NT2/D1 (cell line): ENCODE measurements at regions not wholly inside any gene's neighbourhood (a gene's known extent, or its start where the extent isn't known, plus 50 kb on each side); places are given as distances from the start of the nearest gene placed in this dataset.

Experiments used
- SUZ12 ChIP-seq: IDR thresholded peaks from 2 replicates; pipeline ENCODE4 v1.6.1; 2011; ENCODE audit not compliant: insufficient read length, insufficient read depth; ENCODE audit errors: extremely low read depth
- YY1 ChIP-seq: IDR thresholded peaks from 2 replicates; pipeline ENCODE4 v1.6.1; 2011; ENCODE audit not compliant: insufficient read length, insufficient read depth
- ZNF274 ChIP-seq: IDR thresholded peaks from 2 replicates; pipeline ENCODE4 v1.6.1; 2011; ENCODE audit warnings: mild to moderate bottlenecking, low read depth, low read length

- no peak for TF ChIP-seq YY1
- TF ChIP-seq ZNF274: no peak
- TF ChIP-seq SUZ12: no peak
Observed at GRCh38 chr22:49353235-49353634, 474.4 kb downstream of the BRD1 start.
